H9 (cell line): ENCODE measurements at regions not wholly inside any gene's neighbourhood (a gene's known extent, or its start where the extent isn't known, plus 50 kb on each side); places are given as distances from the start of the nearest gene placed in this dataset.
A peak's percentile ranks its signal among the peaks of the same experiment; 100 is the strongest.
"Not testable (repeated sequence)": the region's sequence is repeated elsewhere in the genome, so short reads cannot be mapped to it uniquely, and the experiment has no call there.

Experiments used
- DNase-seq: peaks from one replicate; pipeline ENCODE4 v3.0.0-alpha.2; 2017
- H2AFZ ChIP-seq: one replicate; pipeline ENCODE4 v1.6.1; 2013; ENCODE audit warnings: mild to moderate bottlenecking, low read length, control low read depth, moderate library complexity
- H2AK5ac ChIP-seq: 2 replicates; pipeline ENCODE4 v1.6.1; 2013; ENCODE audit warnings: low read length, control low read depth, mixed read lengths; ENCODE audit not compliant: insufficient read length
- H2BK120ac ChIP-seq: one replicate; pipeline ENCODE4 v1.6.1; 2013; ENCODE audit warnings: low read depth, mild to moderate bottlenecking, low read length, control low read depth, inconsistent platforms; ENCODE audit not compliant: poor library complexity, severe bottlenecking
- H2BK12ac ChIP-seq: 2 replicates; pipeline ENCODE4 v1.6.1; 2013; ENCODE audit warnings: low read length, control low read depth, mixed read lengths, low read depth; ENCODE audit not compliant: insufficient read length
- H2BK15ac ChIP-seq: 2 replicates; pipeline ENCODE4 v1.6.1; 2013; ENCODE audit warnings: low read depth, low read length, control low read depth
- H2BK20ac ChIP-seq: one replicate; pipeline ENCODE4 v1.6.1; 2013; ENCODE audit warnings: low read depth, mild to moderate bottlenecking, low read length, control low read depth, inconsistent platforms; ENCODE audit not compliant: poor library complexity, severe bottlenecking
- H2BK5ac ChIP-seq: 2 replicates; pipeline ENCODE4 v1.6.1; 2013; ENCODE audit warnings: low read length, control low read depth, mixed read lengths; ENCODE audit not compliant: insufficient read length
- H3K14ac ChIP-seq: 2 replicates; pipeline ENCODE4 v1.6.1; 2013; ENCODE audit warnings: low read length, control low read depth; ENCODE audit not compliant: insufficient read depth
- H3K18ac ChIP-seq: 2 replicates; pipeline ENCODE4 v1.6.1; 2013; ENCODE audit warnings: low read depth, mild to moderate bottlenecking, mixed read lengths, low read length, control low read depth; ENCODE audit not compliant: insufficient read length
- H3K23ac ChIP-seq: 2 replicates; pipeline ENCODE4 v1.6.1; 2013; ENCODE audit warnings: low read length, control low read depth, mixed read lengths, low read depth; ENCODE audit not compliant: insufficient read length
- H3K23me2 ChIP-seq: 2 replicates; pipeline ENCODE4 v1.6.1; 2013; ENCODE audit warnings: low read depth, mild to moderate bottlenecking, mixed read lengths, low read length, control low read depth; ENCODE audit not compliant: insufficient read length, poor library complexity, severe bottlenecking
- H3K27ac ChIP-seq: 2 replicates; pipeline ENCODE4 v1.5.1; 2013; ENCODE audit warnings: low read length, control low read depth, mixed read lengths, low read depth; ENCODE audit not compliant: insufficient read length
- H3K27me3 ChIP-seq: 2 replicates; pipeline ENCODE4 v1.6.1; 2013; ENCODE audit warnings: low read length, control low read depth, inconsistent platforms; ENCODE audit not compliant: insufficient read depth
- H3K4ac ChIP-seq: 2 replicates; pipeline ENCODE4 v1.6.1; 2013; ENCODE audit warnings: low read depth, mild to moderate bottlenecking, control low read depth, inconsistent platforms, low read length, moderate library complexity
- H3K4me1 ChIP-seq: 2 replicates; pipeline ENCODE4 v1.6.1; 2013; ENCODE audit warnings: low read length, control low read depth, inconsistent platforms; ENCODE audit not compliant: insufficient read depth
- H3K4me2 ChIP-seq: 2 replicates; pipeline ENCODE4 v1.6.1; 2013; ENCODE audit warnings: low read length, control low read depth, mixed read lengths; ENCODE audit not compliant: insufficient read length, insufficient read depth
- H3K56ac ChIP-seq: 2 replicates; pipeline ENCODE4 v1.6.1; 2013; ENCODE audit warnings: low read depth, mild to moderate bottlenecking, mixed read lengths, low read length, control low read depth; ENCODE audit not compliant: insufficient read length
- H3K79me1 ChIP-seq: 2 replicates; pipeline ENCODE4 v1.6.1; 2013; ENCODE audit warnings: low read depth, mild to moderate bottlenecking, moderate library complexity, low read length, control low read depth, inconsistent platforms; ENCODE audit not compliant: insufficient read depth, poor library complexity, severe bottlenecking
- H3K79me2 ChIP-seq: 2 replicates; pipeline ENCODE4 v1.6.1; 2013; ENCODE audit warnings: low read length, control low read depth, inconsistent platforms; ENCODE audit not compliant: insufficient read depth
- H3K9ac ChIP-seq: 2 replicates; pipeline ENCODE4 v1.6.1; 2013; ENCODE audit warnings: low read length, control low read depth, mixed read lengths; ENCODE audit not compliant: insufficient read length; ENCODE audit errors: extremely low read depth
- H3K9me3 ChIP-seq: one replicate; pipeline ENCODE4 v1.6.1; 2013; ENCODE audit warnings: low read depth, low read length, inconsistent platforms; ENCODE audit not compliant: control insufficient read depth
- H3T11ph ChIP-seq: one replicate; pipeline ENCODE4 v1.6.1; 2013; ENCODE audit warnings: mild to moderate bottlenecking, low read length, control low read depth, inconsistent platforms
- H4K20me1 ChIP-seq: one replicate; pipeline ENCODE4 v1.6.1; 2013; ENCODE audit not compliant: control insufficient read depth, insufficient read length, insufficient read depth
- H4K5ac ChIP-seq: 2 replicates; pipeline ENCODE4 v1.6.1; 2013; ENCODE audit warnings: low read depth, mild to moderate bottlenecking, mixed read lengths, low read length, control low read depth; ENCODE audit not compliant: insufficient read length
- H4K8ac ChIP-seq: replicated peaks from 2 replicates; pipeline ENCODE4 v1.6.1; 2013; ENCODE audit warnings: low read length, control low read depth, mixed read lengths, low read depth; ENCODE audit not compliant: insufficient read length
- H4K91ac ChIP-seq: 2 replicates; pipeline ENCODE4 v1.6.1; 2013; ENCODE audit warnings: low read depth, mild to moderate bottlenecking, moderate library complexity, mixed read lengths, low read length, control low read depth; ENCODE audit not compliant: insufficient read length
- H3K27ac Mint-ChIP-seq, 3 experiments: 2 replicates in 2 of 3; 3 replicates in 1 of 3; pipeline ENCODE4 v1.8.0; 2020 to 2021; ENCODE audit warnings: mixed read lengths in 3 of 3, mild to moderate bottlenecking in 1 of 3, moderate library complexity in 1 of 3
- H3K27me3 Mint-ChIP-seq: 2 replicates; pipeline ENCODE4 v1.8.0; 2021; ENCODE audit warnings: low read depth, mild to moderate bottlenecking, moderate library complexity, mixed read lengths
- H3K36me3 Mint-ChIP-seq, 3 experiments: 2 replicates in 2 of 3; 3 replicates in 1 of 3; pipeline ENCODE4 v1.8.0; 2020 to 2021; ENCODE audit warnings: low read depth in 3 of 3, mixed read lengths in 3 of 3; ENCODE audit not compliant: insufficient read depth in 1 of 3
- H3K4me1 Mint-ChIP-seq, 2 experiments: 2 replicates each; pipeline ENCODE4 v1.8.0; 2020; ENCODE audit warnings: mixed read lengths in 2 of 2
- H3K4me3 Mint-ChIP-seq, 2 experiments: 2 replicates in 1 of 2; 3 replicates in 1 of 2; pipeline ENCODE4 v1.8.0; 2020 to 2021; ENCODE audit warnings: mild to moderate bottlenecking in 2 of 2, mixed read lengths in 2 of 2, moderate library complexity in 1 of 2
- H3K9me3 Mint-ChIP-seq, 2 experiments: 2 replicates in 1 of 2; 3 replicates in 1 of 2; pipeline ENCODE4 v1.8.0; 2020; ENCODE audit warnings: mild to moderate bottlenecking in 2 of 2, mixed read lengths in 2 of 2, moderate library complexity in 1 of 2
- WGBS: extraction: QIAGEN DNeasy Blood & Tissue Kit; methylation state at CpG from one replicate; pipeline ENCODE4 v1.1.7; 2013; ENCODE audit warnings: missing lambda C conversion rate, low lambda C conversion rate, mixed read lengths; ENCODE audit not compliant: insufficient read length; ENCODE audit errors: extremely low coverage; 5-methylcytosine and 5-hydroxymethylcytosine counted together

DNA sequence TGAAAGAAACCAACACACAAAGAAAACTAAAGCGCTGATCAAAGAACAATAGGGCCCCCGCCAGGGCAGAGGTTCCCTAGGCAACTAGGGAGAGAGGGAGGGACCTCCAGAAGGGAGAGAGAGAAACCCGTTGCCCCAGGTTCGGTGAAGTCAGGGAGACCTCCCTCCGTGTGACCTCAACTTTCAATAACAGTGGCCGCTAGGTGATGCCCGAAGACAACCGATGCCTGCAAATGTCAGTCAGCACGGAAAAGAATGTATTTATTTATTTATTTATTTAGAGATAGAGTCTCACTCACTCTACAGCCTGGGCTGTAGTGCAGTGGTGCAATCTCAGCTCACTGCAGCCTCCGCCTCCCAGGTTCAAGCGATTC, 757.0 kb upstream of the DEFB115 start:
- peak; percentile 87 for DNase-seq
- not testable (repeated sequence) for H2AK5ac ChIP-seq, H3K27ac Mint-ChIP-seq, H3K79me2 ChIP-seq, H3K14ac ChIP-seq, H2BK12ac ChIP-seq, H3K4me1 ChIP-seq, H3K36me3 Mint-ChIP-seq, H2AFZ ChIP-seq, H4K5ac ChIP-seq, H3K4me1 Mint-ChIP-seq, H3K4ac ChIP-seq, H2BK15ac ChIP-seq, H3K56ac ChIP-seq, H3K23me2 ChIP-seq, H3T11ph ChIP-seq, H3K27me3 Mint-ChIP-seq, H2BK20ac ChIP-seq, H3K27ac ChIP-seq, H4K91ac ChIP-seq, H3K4me2 ChIP-seq, H3K23ac ChIP-seq, H4K20me1 ChIP-seq, H3K18ac ChIP-seq, H4K8ac ChIP-seq, H2BK120ac ChIP-seq, H3K4me3 Mint-ChIP-seq, H3K9ac ChIP-seq, H3K79me1 ChIP-seq, H2BK5ac ChIP-seq, H3K27me3 ChIP-seq
- peaks cover 4 to 23% of the 10 kb centered on the region in 2 experiments for H3K9me3 Mint-ChIP-seq
- no CpG with 5 or more reads among the region's 11 CpGs for WGBS
- peaks cover 71% of the 10 kb centered on the region for H3K9me3 ChIP-seq
